AG10803 (cell line): ENCODE measurements at regions not wholly inside any gene's neighbourhood (a gene's known extent, or its start where the extent isn't known, plus 50 kb on each side); places are given as distances from the start of the nearest gene placed in this dataset.
A peak's percentile ranks its signal among the peaks of the same experiment; 100 is the strongest.

ENCODE experiments used
- DNase-seq: peaks from one replicate; pipeline ENCODE4 v3.0.0; 2010; ENCODE audit warnings: low read depth
- H3K4me3 ChIP-seq: 2 replicates; pipeline ENCODE4 v1.5.1; 2011; ENCODE audit warnings: mild to moderate bottlenecking, low read length, control low read depth
- CTCF ChIP-seq: conservative IDR thresholded peaks from 2 replicates; pipeline ENCODE4 v1.5.1; 2011; ENCODE audit warnings: mild to moderate bottlenecking, low read length, control low read depth, inconsistent platforms

GRCh38 chr10:14405076-14406065 is 74.6 kb upstream of the FRMD4A start:
- peak; percentile 95 for DNase-seq
- no peak overlapping the region for H3K4me3 ChIP-seq
- TF ChIP-seq CTCF = no peak

DNA sequence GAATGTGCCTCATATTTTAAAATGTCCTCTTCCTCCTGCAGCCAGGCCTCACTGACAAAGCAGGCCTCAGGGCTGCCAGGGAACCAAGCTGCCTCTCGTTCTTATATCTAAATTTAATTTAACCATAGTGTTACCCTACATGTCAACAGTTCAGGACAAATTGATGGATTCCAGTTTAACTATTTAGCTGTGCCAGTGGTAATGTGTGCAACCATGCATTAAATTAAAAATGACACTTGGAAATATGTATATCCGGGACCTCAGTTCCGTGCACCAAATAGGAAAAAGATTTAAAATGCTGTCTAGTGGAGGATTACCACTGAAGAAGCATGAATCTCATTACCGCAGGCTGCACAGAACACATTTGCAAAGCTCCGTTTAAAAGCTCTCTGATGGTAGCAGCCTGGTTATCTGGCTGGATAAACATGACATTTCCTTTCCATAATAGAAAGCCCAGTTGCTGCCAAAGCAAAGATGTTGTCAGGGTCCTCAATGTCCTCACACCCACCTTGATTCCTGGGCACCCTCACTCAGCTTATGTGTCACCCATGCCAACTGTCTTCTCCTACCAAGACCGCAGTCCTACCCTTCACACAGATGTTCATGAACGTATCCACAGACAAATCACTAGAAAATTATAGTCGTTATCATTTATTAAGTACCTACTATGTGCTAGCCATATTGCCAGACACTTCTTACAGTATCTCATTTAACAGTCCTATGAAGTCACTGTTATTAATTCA is 73.3 kb upstream of the FRMD4A start:
- no peak for DNase-seq
- TF ChIP-seq CTCF = no peak
- no peak overlapping the region for H3K4me3 ChIP-seq

GRCh38 chr10:14403359-14403758 is 72.6 kb upstream of the FRMD4A start:
- no peak for TF ChIP-seq CTCF
- no peak overlapping the region for H3K4me3 ChIP-seq
- DNase-seq = no peak

GRCh38 chr10:14399641-14400040 is 68.9 kb upstream of the FRMD4A start:
- peak; percentile 41 for DNase-seq
- TF ChIP-seq CTCF = no peak
- H3K4me3 ChIP-seq = no peak overlapping the region

DNA sequence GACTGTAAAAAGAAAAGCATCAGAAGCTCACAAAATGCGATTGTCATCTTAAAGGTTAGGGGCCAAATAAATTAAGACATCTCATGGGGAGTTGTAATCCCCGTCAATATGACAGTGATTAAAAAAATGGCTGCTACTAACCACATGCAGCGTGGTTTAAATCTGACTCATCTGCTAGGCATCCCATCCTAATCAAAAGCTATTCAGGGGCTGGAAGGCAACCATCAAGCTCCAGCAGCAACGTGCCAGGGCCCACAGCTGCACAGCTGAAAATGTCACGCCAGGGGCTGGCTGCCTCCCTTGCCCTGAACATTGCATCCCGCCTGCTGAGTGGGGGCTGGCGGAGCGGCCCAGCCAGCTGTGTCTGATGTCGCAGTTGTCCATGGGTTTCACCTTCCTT is 66.3 kb upstream of the FRMD4A start:
- no peak overlapping the region for H3K4me3 ChIP-seq
- TF ChIP-seq CTCF = no peak
- DNase-seq = peak; percentile 99

DNA sequence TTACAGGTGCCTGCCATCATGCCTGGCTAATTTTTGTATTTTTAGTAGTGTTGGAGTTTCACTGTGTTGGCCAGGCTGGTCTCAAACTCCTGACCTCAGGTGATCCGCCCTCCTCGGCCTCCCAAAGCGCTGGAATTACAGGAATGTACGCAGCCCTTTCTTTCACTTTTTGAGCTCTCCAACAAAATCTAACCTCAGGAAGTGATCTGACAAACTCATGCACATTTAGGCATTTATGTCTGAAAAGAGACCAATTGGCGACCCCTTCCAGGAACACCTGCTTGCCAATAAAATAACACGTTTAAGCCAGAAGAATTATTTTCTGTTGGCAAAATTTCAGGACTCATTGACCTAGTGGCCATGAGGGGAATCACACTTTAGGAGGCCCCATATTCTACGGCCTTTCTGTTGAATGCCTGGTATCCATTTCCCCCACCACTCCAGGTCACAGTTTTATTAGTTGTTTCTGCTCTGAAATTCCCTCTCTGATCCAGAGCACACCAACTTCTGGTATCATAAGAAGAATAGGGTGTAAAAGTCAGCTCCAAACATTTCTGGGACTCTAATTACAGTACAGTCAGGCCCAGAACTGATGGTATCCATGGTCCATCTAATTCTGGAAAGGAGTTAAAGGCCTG is 65.8 kb upstream of the FRMD4A start:
- no peak overlapping the region for H3K4me3 ChIP-seq
- TF ChIP-seq CTCF = peak; percentile 76
- DNase-seq = peak; percentile 75
